ENCODE measurements at regions not wholly inside any gene's neighbourhood (a gene's known extent, or its start where the extent isn't known, plus 50 kb on each side); places are given as distances from the start of the nearest gene placed in this dataset.

DNA sequence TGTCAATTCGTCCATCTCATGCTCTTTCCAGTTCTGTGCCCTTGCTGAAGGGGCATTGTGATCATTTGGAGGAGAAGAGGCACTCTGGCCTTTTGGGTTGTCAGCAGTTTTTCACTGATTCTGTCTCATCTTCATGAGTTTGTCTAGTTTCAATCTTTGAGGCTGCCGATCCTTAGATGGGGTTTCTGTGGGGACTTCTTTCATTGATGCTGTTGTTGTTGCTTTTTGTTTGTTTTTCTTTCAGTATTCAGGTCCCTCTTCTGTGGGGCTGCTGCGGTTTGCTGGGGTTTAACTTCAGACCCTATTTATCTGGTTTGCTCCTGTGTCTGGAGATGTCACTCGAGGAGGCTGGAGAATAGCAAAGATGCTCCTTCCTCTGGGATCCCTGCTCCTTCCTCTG lies 224.3 kb downstream of the JRKL start:
- Histone ChIP-seq H4K20me1 (ENCODE audit: control insufficient read depth, extremely low read depth, insufficient read depth, low read length) (no peaks in the 10 kb centered on the region), H3K9me1 (ENCODE audit: control insufficient read depth, extremely low read depth, insufficient read depth, low read length) (no peaks in the 10 kb centered on the region), H3K27me3 (ENCODE audit: control insufficient read depth, extremely low read depth, insufficient read depth, low read length) (no peaks in the 10 kb centered on the region), H3K4me1 (ENCODE audit: control insufficient read depth, extremely low read depth, insufficient read depth, low read length) (no peaks in the 10 kb centered on the region), H3K36me3 (ENCODE audit: control insufficient read depth in 2 of 2, extremely low read depth in 1 of 2, insufficient read depth in 2 of 2, low read length in 2 of 2) (no peaks in the 10 kb centered on the region), H3K79me2 (ENCODE audit: control insufficient read depth, insufficient read depth, low read length) (no peaks in the 10 kb centered on the region), H3K4me3 (ENCODE audit: control insufficient read depth in 2 of 3, extremely low read depth in 1 of 3, insufficient read depth in 2 of 3, low read depth in 1 of 3, low read length in 3 of 3) (no peak overlapping the region), H3K9ac (ENCODE audit: control insufficient read depth, extremely low read depth, insufficient read depth, low read length) (no peak overlapping the region), H3K27ac (ENCODE audit: control insufficient read depth, insufficient read depth, low read length) (no peak overlapping the region), H3K9me3 (ENCODE audit: control insufficient read depth, low read depth, low read length) (no peaks in the 10 kb centered on the region), H3K4me2 (ENCODE audit: control insufficient read depth, extremely low read depth, insufficient read depth, low read depth, low read length) (no peak overlapping the region), H2AFZ (ENCODE audit: control insufficient read depth, low read length) (no peak overlapping the region)
- dilution Hi-C loops (cut with MboI; ENCODE audit: extremely low pct_ligation_motif_present, low sequenced_read_pairs) = no loop called here
- FAIRE-seq (no peak), DNase-seq (ENCODE audit: low read depth, low spot score) (no peak)
- TF ChIP-seq, protein P1, sequence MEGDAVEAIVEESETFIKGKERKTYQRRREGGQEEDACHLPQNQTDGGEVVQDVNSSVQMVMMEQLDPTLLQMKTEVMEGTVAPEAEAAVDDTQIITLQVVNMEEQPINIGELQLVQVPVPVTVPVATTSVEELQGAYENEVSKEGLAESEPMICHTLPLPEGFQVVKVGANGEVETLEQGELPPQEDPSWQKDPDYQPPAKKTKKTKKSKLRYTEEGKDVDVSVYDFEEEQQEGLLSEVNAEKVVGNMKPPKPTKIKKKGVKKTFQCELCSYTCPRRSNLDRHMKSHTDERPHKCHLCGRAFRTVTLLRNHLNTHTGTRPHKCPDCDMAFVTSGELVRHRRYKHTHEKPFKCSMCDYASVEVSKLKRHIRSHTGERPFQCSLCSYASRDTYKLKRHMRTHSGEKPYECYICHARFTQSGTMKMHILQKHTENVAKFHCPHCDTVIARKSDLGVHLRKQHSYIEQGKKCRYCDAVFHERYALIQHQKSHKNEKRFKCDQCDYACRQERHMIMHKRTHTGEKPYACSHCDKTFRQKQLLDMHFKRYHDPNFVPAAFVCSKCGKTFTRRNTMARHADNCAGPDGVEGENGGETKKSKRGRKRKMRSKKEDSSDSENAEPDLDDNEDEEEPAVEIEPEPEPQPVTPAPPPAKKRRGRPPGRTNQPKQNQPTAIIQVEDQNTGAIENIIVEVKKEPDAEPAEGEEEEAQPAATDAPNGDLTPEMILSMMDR (optimal IDR thresholded peaks at IDR 0.05 in 1 of 3, IDR thresholded peaks at IDR 0.05 in 1 of 3, conservative IDR thresholded peaks at IDR 0.05 in 1 of 3; ENCODE audit: extremely low read depth in 1 of 3, insufficient read depth in 2 of 3, low read length in 3 of 3) = no peak
- TF ChIP-seq EZH2 (IDR thresholded peaks at IDR 0.05; ENCODE audit: low read length) = no peak

DNA sequence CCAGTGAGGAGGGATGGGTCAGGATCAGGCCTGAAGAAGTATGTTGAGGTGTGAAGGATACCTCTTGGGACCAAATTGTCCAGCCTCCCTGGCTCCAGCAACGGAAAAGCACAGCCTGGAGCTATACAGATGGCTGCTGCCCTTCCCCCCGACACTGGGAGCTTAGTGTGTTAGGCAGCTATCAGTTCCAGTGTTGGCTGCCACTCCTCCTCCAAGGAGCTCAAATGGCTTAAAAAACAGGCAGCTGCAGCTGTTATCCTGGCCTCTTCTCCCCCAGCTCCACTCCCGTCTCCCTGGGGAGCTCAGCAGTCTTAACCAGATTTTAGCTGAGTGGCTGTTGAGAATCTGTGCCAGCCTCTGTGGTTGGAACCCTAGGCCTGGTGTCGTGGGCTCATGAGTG lies 225.0 kb downstream of the JRKL start:
- Histone ChIP-seq H3K9me3 (ENCODE audit: control insufficient read depth, low read depth, low read length) (no peaks in the 10 kb centered on the region), H3K27me3 (ENCODE audit: control insufficient read depth, extremely low read depth, insufficient read depth, low read length) (no peaks in the 10 kb centered on the region), H3K27ac (ENCODE audit: control insufficient read depth, insufficient read depth, low read length) (no peak overlapping the region), H3K9me1 (ENCODE audit: control insufficient read depth, extremely low read depth, insufficient read depth, low read length) (no peaks in the 10 kb centered on the region), H3K4me2 (ENCODE audit: control insufficient read depth, extremely low read depth, insufficient read depth, low read depth, low read length) (no peak overlapping the region), H3K79me2 (ENCODE audit: control insufficient read depth, insufficient read depth, low read length) (no peaks in the 10 kb centered on the region), H3K4me3 (ENCODE audit: control insufficient read depth in 2 of 3, extremely low read depth in 1 of 3, insufficient read depth in 2 of 3, low read depth in 1 of 3, low read length in 3 of 3) (no peak overlapping the region), H3K9ac (ENCODE audit: control insufficient read depth, extremely low read depth, insufficient read depth, low read length) (no peak overlapping the region), H3K4me1 (ENCODE audit: control insufficient read depth, extremely low read depth, insufficient read depth, low read length) (no peaks in the 10 kb centered on the region), H2AFZ (ENCODE audit: control insufficient read depth, low read length) (no peak overlapping the region), H3K36me3 (ENCODE audit: control insufficient read depth in 2 of 2, extremely low read depth in 1 of 2, insufficient read depth in 2 of 2, low read length in 2 of 2) (no peaks in the 10 kb centered on the region), H4K20me1 (ENCODE audit: control insufficient read depth, extremely low read depth, insufficient read depth, low read length) (no peaks in the 10 kb centered on the region)
- TF ChIP-seq EZH2 (IDR thresholded peaks at IDR 0.05; ENCODE audit: low read length) = no peak
- TF ChIP-seq, protein P1 (optimal IDR thresholded peaks at IDR 0.05 in 1 of 3, IDR thresholded peaks at IDR 0.05 in 1 of 3, conservative IDR thresholded peaks at IDR 0.05 in 1 of 3; ENCODE audit: extremely low read depth in 1 of 3, insufficient read depth in 2 of 3, low read length in 3 of 3) = no peak
- no peak for FAIRE-seq
- dilution Hi-C loops (cut with MboI; ENCODE audit: extremely low pct_ligation_motif_present, low sequenced_read_pairs) = no loop called here
- no peak for DNase-seq (ENCODE audit: low read depth, low spot score)
